Smooth muscle cell (in vitro differentiated cells): ENCODE measurements at regions not wholly inside any gene's neighbourhood (a gene's known extent, or its start where the extent isn't known, plus 50 kb on each side); places are given as distances from the start of the nearest gene placed in this dataset.

ENCODE experiments used
- DNase-seq: peaks from one replicate; lab custom pipeline; 2025; ENCODE audit not compliant: unreplicated experiment; lab: John Stamatoyannopoulos, UW
- H2AFZ ChIP-seq: fragments of 200-600 bp; sonication (generic); 2 replicates; pipeline ENCODE4 v1.6.0; 2016; ENCODE audit warnings: antibody characterized with exemption, low read depth, mild to moderate bottlenecking
- H3F3A ChIP-seq: fragments of 200-600 bp; sonication (generic); 2 replicates; pipeline ENCODE4 v1.6.0; 2017; ENCODE audit warnings: antibody characterized with exemption, low read depth
- H3K27ac ChIP-seq: fragments of 200-600 bp; sonication (generic); 2 replicates; pipeline ENCODE4 v1.5.1; 2016; ENCODE audit warnings: low read depth, mild to moderate bottlenecking
- H3K27me3 ChIP-seq: fragments of 200-600 bp; sonication (generic); 2 replicates; pipeline ENCODE4 v1.6.1; 2016; ENCODE audit warnings: low read depth, mild to moderate bottlenecking
- H3K36me3 ChIP-seq: fragments of 200-600 bp; sonication (generic); 2 replicates; pipeline ENCODE4 v1.5.1; 2016; ENCODE audit warnings: low read depth
- H3K4me1 ChIP-seq: fragments of 200-600 bp; sonication (generic); 2 replicates; pipeline ENCODE4 v1.5.1; 2016; ENCODE audit warnings: low read depth
- H3K4me2 ChIP-seq: fragments of 200-600 bp; sonication (generic); 2 replicates; pipeline ENCODE4 v1.6.0; 2016; ENCODE audit warnings: mild to moderate bottlenecking
- H3K4me3 ChIP-seq: fragments of 200-600 bp; sonication (generic); 2 replicates; pipeline ENCODE4 v1.5.1; 2016; ENCODE audit warnings: mild to moderate bottlenecking
- H3K79me2 ChIP-seq: fragments of 200-600 bp; sonication (generic); 2 replicates; pipeline ENCODE4 v1.6.0; 2016; ENCODE audit warnings: low read depth, mild to moderate bottlenecking
- H3K9ac ChIP-seq: fragments of 200-600 bp; sonication (generic); 2 replicates; pipeline ENCODE4 v1.6.0; 2016; ENCODE audit warnings: low read depth
- H3K9me3 ChIP-seq: fragments of 200-600 bp; sonication (generic); replicated peaks from 2 replicates; pipeline ENCODE4 v1.5.1; 2016; ENCODE audit warnings: low read depth
- H4K20me1 ChIP-seq: fragments of 200-600 bp; sonication (generic); 2 replicates; pipeline ENCODE4 v1.6.0; 2016; ENCODE audit warnings: low read depth
- CTCF ChIP-seq: fragments of 200-600 bp; sonication (generic); IDR thresholded peaks from 2 replicates; pipeline ENCODE4 v1.5.1; 2017; ENCODE audit warnings: borderline replicate concordance, mild to moderate bottlenecking, antibody characterized with exemption; ENCODE audit not compliant: insufficient read depth, poor library complexity, severe bottlenecking
- WGBS: methylation state at CpG from one replicate; pipeline ENCODE4 v1.1.7; 2016; ENCODE audit warnings: low lambda C conversion rate; 5-methylcytosine and 5-hydroxymethylcytosine counted together

- no peak overlapping the region for H2AFZ ChIP-seq
- no peaks in the 10 kb centered on the region for H3K79me2 ChIP-seq
- H3K9me3 ChIP-seq, result no peaks in the 10 kb centered on the region
- no peak overlapping the region for H3K9ac ChIP-seq
- no peak overlapping the region for H3K4me3 ChIP-seq
- no peak overlapping the region for H3K27ac ChIP-seq
- no peaks in the 10 kb centered on the region for H4K20me1 ChIP-seq
- H3K36me3 ChIP-seq, result no peaks in the 10 kb centered on the region
- DNase-seq, result no peak
- TF ChIP-seq CTCF, result no peak
- no peak overlapping the region for H3K4me2 ChIP-seq
- 94% methylated on average over 14 of the region's 14 CpGs for WGBS
- no peaks in the 10 kb centered on the region for H3K4me1 ChIP-seq
- no peaks in the 10 kb centered on the region for H3K27me3 ChIP-seq
- H3F3A ChIP-seq, result no peaks in the 10 kb centered on the region
Observed at GRCh38 chr12:125216756-125217155, 151.5 kb downstream of the AACS start.

- Histone ChIP-seq H4K20me1 (no peaks in the 10 kb centered on the region), H3K9me3 (no peaks in the 10 kb centered on the region), H3K4me1 (no peaks in the 10 kb centered on the region), H3K27me3 (no peaks in the 10 kb centered on the region), H3K27ac (no peak overlapping the region), H3K4me2 (no peak overlapping the region), H3K9ac (no peak overlapping the region), H3K4me3 (no peak overlapping the region), H2AFZ (no peak overlapping the region), H3K79me2 (no peaks in the 10 kb centered on the region), H3F3A (no peaks in the 10 kb centered on the region), H3K36me3 (no peaks in the 10 kb centered on the region)
- no peak for DNase-seq
- 77% methylated on average over 5 of the region's 5 CpGs for WGBS
- no peak for TF ChIP-seq CTCF
Observed at GRCh38 chr12:125217308-125217707, 152.1 kb downstream of the AACS start.

- WGBS, result 73% methylated on average over 4 of the region's 4 CpGs
- H3K4me1 ChIP-seq, result no peaks in the 10 kb centered on the region
- TF ChIP-seq CTCF, result no peak
Observed at GRCh38 chr12:125218952-125219351, 153.7 kb downstream of the AACS start.

GRCh38 chr12:125220404-125221273 is 155.4 kb downstream of the AACS start:
- H3K9ac ChIP-seq, result no peak overlapping the region
- no peaks in the 10 kb centered on the region for H3F3A ChIP-seq
- TF ChIP-seq CTCF, result no peak
- no peak for DNase-seq
- no peaks in the 10 kb centered on the region for H3K36me3 ChIP-seq
- no peaks in the 10 kb centered on the region for H3K9me3 ChIP-seq
- no peak overlapping the region for H3K27ac ChIP-seq
- 88% methylated on average over 15 of the region's 16 CpGs for WGBS
- H4K20me1 ChIP-seq, result no peaks in the 10 kb centered on the region
- no peak overlapping the region for H3K4me3 ChIP-seq
- H3K4me2 ChIP-seq, result no peak overlapping the region
- no peak overlapping the region for H2AFZ ChIP-seq
- no peaks in the 10 kb centered on the region for H3K4me1 ChIP-seq
- no peaks in the 10 kb centered on the region for H3K27me3 ChIP-seq
- no peaks in the 10 kb centered on the region for H3K79me2 ChIP-seq

More at GRCh38 chr12:125218952-125219351, 153.7 kb downstream of the AACS start:
- H3K9ac ChIP-seq, result no peak overlapping the region
- no peaks in the 10 kb centered on the region for H3K36me3 ChIP-seq
- no peak overlapping the region for H3K4me3 ChIP-seq
- no peaks in the 10 kb centered on the region for H3K9me3 ChIP-seq
- no peaks in the 10 kb centered on the region for H3F3A ChIP-seq
- H3K4me2 ChIP-seq, result no peak overlapping the region
- no peaks in the 10 kb centered on the region for H3K79me2 ChIP-seq
- H2AFZ ChIP-seq, result no peak overlapping the region
- no peak for DNase-seq
- no peaks in the 10 kb centered on the region for H4K20me1 ChIP-seq
- H3K27ac ChIP-seq, result no peak overlapping the region
- no peaks in the 10 kb centered on the region for H3K27me3 ChIP-seq
